ENCODE measurements at regions not wholly inside any gene's neighbourhood (a gene's known extent, or its start where the extent isn't known, plus 50 kb on each side); places are given as distances from the start of the nearest gene placed in this dataset.

DNA sequence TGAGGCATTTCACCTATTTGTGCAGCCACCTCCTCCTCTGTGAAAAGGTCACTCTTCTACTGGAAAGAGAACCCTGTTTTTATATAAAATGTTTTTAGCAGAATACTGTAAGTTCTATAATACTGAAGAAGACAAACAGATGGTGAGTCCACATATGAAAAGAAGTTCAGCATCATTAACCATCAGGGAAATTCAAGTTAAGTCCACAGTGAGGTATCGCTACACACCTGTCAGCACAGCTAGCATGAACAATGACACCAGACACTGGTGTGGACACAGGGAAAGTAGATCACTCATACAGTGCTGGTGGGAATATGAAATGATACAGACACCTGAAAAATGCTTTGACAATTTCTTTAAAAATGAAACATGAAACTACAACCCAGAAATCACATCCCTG lies 133.0 kb downstream of the MAD2L1 start:
- TF ChIP-seq POLR2A (IDR thresholded peaks at IDR 0.05): no peak
- TF ChIP-seq POLR2AphosphoS5 (IDR thresholded peaks at IDR 0.05): no peak
- no peak for TF ChIP-seq CTCF (IDR thresholded peaks at IDR 0.05)
- no peak for TF ChIP-seq EP300 (IDR thresholded peaks at IDR 0.05)
- H3K4me1 ChIP-seq: no peaks in the 10 kb centered on the region
- no peak overlapping the region for H3K27ac ChIP-seq
- ATAC-seq: no peak
- H3K27me3 ChIP-seq: no peaks in the 10 kb centered on the region
- no peaks in the 10 kb centered on the region for H3K9me3 ChIP-seq
- H3K36me3 ChIP-seq: no peaks in the 10 kb centered on the region
- no peak overlapping the region for H3K4me3 ChIP-seq
- WGBS, 2 donors (ENCODE audit: low coverage in 1 of 2): 92% methylated on average over 1 of the region's 1 CpG; no CpG with 5 or more reads in 1 of the 2 donors

- no peaks in the 10 kb centered on the region for H3K27me3 ChIP-seq
- no peak for TF ChIP-seq POLR2AphosphoS5 (IDR thresholded peaks at IDR 0.05)
- TF ChIP-seq POLR2A (IDR thresholded peaks at IDR 0.05): no peak
- no peak for TF ChIP-seq EP300 (IDR thresholded peaks at IDR 0.05)
- no peak for TF ChIP-seq CTCF (IDR thresholded peaks at IDR 0.05)
- H3K27ac ChIP-seq: no peak overlapping the region
- no peak overlapping the region for H3K4me3 ChIP-seq
- no peaks in the 10 kb centered on the region for H3K36me3 ChIP-seq
- H3K4me1 ChIP-seq: no peaks in the 10 kb centered on the region
- WGBS, 2 donors (ENCODE audit: low coverage in 1 of 2): 84 to 100% methylated on average over 2 of the region's 2 CpGs
- no peaks in the 10 kb centered on the region for H3K9me3 ChIP-seq
- no peak for ATAC-seq
Measured at GRCh38 chr4:119932277-119932676, 134.4 kb downstream of the MAD2L1 start.

DNA sequence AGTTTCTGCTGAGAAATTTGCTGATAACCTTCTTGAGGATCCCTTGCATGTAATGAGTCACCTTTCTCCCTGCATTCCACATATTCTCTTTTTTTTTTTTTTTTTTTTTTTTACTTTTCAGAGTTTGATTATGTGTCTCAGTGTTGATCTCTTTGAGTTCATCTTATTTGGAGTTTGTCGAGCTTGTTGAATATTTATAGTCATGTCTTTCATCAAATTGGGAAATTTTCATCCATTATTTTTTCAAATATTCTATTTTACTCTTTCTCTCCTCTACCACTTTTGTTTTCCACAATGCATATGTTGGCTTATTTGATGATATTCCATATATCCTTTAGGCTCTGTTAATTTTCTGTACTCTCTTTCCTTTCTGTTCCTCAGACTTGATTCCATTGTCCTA lies 136.1 kb downstream of the MAD2L1 start:
- Histone ChIP-seq H3K27me3 (no peaks in the 10 kb centered on the region), H3K27ac (no peak overlapping the region), H3K36me3 (no peaks in the 10 kb centered on the region), H3K4me1 (no peaks in the 10 kb centered on the region), H3K9me3 (no peaks in the 10 kb centered on the region), H3K4me3 (no peak overlapping the region)
- TF ChIP-seq POLR2A (IDR thresholded peaks at IDR 0.05) (no peak), CTCF (IDR thresholded peaks at IDR 0.05) (no peak), EP300 (IDR thresholded peaks at IDR 0.05) (no peak), POLR2AphosphoS5 (IDR thresholded peaks at IDR 0.05) (no peak)
- no peak for ATAC-seq
- 100% methylated on average over 1 of the region's 1 CpG; no CpG with 5 or more reads in 1 of the 2 donors for WGBS, 2 donors (ENCODE audit: low coverage in 1 of 2)

DNA sequence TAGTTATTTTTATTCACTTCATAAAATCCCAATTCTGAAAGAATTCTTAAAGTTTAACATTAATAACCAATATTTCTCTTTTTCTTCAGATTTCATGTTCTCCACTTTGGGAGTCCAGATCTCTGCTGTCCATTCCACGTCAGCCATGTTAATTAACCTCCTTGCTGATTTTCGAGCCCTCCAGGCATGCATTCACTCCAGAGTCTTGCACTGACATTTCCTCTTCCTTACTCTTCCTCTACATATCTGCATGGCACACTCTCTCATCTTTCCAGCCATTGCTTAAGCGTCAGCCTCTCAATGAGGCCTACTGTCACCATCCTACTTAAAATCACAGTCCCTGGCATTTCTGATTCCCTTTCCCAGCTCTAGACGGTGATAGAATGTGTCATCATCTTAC lies 144.8 kb downstream of the MAD2L1 start:
- no peak overlapping the region for H3K27ac ChIP-seq
- H3K9me3 ChIP-seq: no peaks in the 10 kb centered on the region
- 79 to 87% methylated on average over 4 of the region's 4 CpGs for WGBS, 2 donors (ENCODE audit: low coverage in 1 of 2)
- no peaks in the 10 kb centered on the region for H3K36me3 ChIP-seq
- ATAC-seq: no peak
- no peaks in the 10 kb centered on the region for H3K4me1 ChIP-seq
- no peaks in the 10 kb centered on the region for H3K27me3 ChIP-seq
- H3K4me3 ChIP-seq: no peak overlapping the region
- TF ChIP-seq POLR2A (IDR thresholded peaks at IDR 0.05): no peak

- TF ChIP-seq EP300 (IDR thresholded peaks at IDR 0.05): no peak
- TF ChIP-seq CTCF (IDR thresholded peaks at IDR 0.05): no peak
- TF ChIP-seq POLR2AphosphoS5 (IDR thresholded peaks at IDR 0.05): no peak
- TF ChIP-seq POLR2A (IDR thresholded peaks at IDR 0.05): no peak
- no peaks in the 10 kb centered on the region for H3K36me3 ChIP-seq
- H3K27ac ChIP-seq: no peak overlapping the region
- H3K27me3 ChIP-seq: no peaks in the 10 kb centered on the region
- no peak overlapping the region for H3K4me3 ChIP-seq
- H3K9me3 ChIP-seq: no peaks in the 10 kb centered on the region
- no peak for ATAC-seq
- 82 to 96% methylated on average over 2 to 6 of the region's 6 CpGs for WGBS, 2 donors (ENCODE audit: low coverage in 1 of 2)
- H3K4me1 ChIP-seq: no peaks in the 10 kb centered on the region
Measured at GRCh38 chr4:119906277-119906676, 160.4 kb downstream of the MAD2L1 start.

All from gastroesophageal sphincter (tissue), 4 donors.